Glomerular endothelial cell (primary cell): ENCODE measurements at regions not wholly inside any gene's neighbourhood (a gene's known extent, or its start where the extent isn't known, plus 50 kb on each side); places are given as distances from the start of the nearest gene placed in this dataset.

Source experiments
- DNase-seq: peaks from one replicate; pipeline ENCODE4 v3.0.0-alpha.2; 2011; ENCODE audit warnings: low read depth, low spot score; ENCODE audit errors: extremely low read depth

- DNase-seq, result no peak
These were observed 214.9 kb upstream of the DMRT1 start for GRCh38 chr9:626596-626995.

- DNase-seq, result no peak
These were observed 214.0 kb upstream of the DMRT1 start for GRCh38 chr9:627336-627970.

- DNase-seq, result no peak
These were observed 212.4 kb upstream of the DMRT1 start for GRCh38 chr9:629146-629545.

GRCh38 chr9:630817-631216 lies 210.7 kb upstream of the DMRT1 start:
- no peak for DNase-seq

GRCh38 chr9:631596-631995 lies 209.9 kb upstream of the DMRT1 start:
- no peak for DNase-seq

GRCh38 chr9:633461-633860 lies 208.0 kb upstream of the DMRT1 start:
- no peak for DNase-seq

GRCh38 chr9:636931-637591 lies 204.4 kb upstream of the DMRT1 start:
- no peak for DNase-seq

- no peak for DNase-seq
These were observed 203.3 kb upstream of the DMRT1 start for GRCh38 chr9:638152-638551.

GRCh38 chr9:642014-642413 lies 199.5 kb upstream of the DMRT1 start:
- DNase-seq, result no peak

GRCh38 chr9:643966-644365 lies 197.5 kb upstream of the DMRT1 start:
- DNase-seq, result no peak

GRCh38 chr9:647522-647921 lies 194.0 kb upstream of the DMRT1 start:
- DNase-seq, result no peak

- DNase-seq, result no peak
These were observed 192.1 kb upstream of the DMRT1 start for GRCh38 chr9:649128-650074.

GRCh38 chr9:650362-650761 lies 191.1 kb upstream of the DMRT1 start:
- no peak for DNase-seq

- no peak for DNase-seq
These were observed 190.1 kb upstream of the DMRT1 start for GRCh38 chr9:651371-651770.

GRCh38 chr9:652914-653313 lies 188.6 kb upstream of the DMRT1 start:
- DNase-seq, result no peak

- no peak for DNase-seq
These were observed 188.1 kb upstream of the DMRT1 start for GRCh38 chr9:653421-653820.

GRCh38 chr9:653856-654387 lies 187.6 kb upstream of the DMRT1 start:
- no peak for DNase-seq

- DNase-seq, result no peak
These were observed 185.6 kb upstream of the DMRT1 start for GRCh38 chr9:655875-656274.

GRCh38 chr9:656926-657568 lies 184.4 kb upstream of the DMRT1 start:
- DNase-seq, result no peak

GRCh38 chr9:659286-659685 lies 182.2 kb upstream of the DMRT1 start:
- no peak for DNase-seq

- DNase-seq, result no peak
These were observed 181.3 kb upstream of the DMRT1 start for GRCh38 chr9:660227-660626.
